C4-2B (cell line): ENCODE measurements at regions not wholly inside any gene's neighbourhood (a gene's known extent, or its start where the extent isn't known, plus 50 kb on each side); places are given as distances from the start of the nearest gene placed in this dataset.

Experiments used
- ZFX ChIP-seq: fragments of 450-650 bp; IDR thresholded peaks from 2 replicates; pipeline ENCODE4 v1.6.1; 2017
- TF ChIP-seq, protein P1 (sequence below): fragments of 450-650 bp; conservative IDR thresholded peaks from 2 replicates; pipeline ENCODE4 v1.5.1; 2017; ENCODE audit warnings: mild to moderate bottlenecking

DNA sequence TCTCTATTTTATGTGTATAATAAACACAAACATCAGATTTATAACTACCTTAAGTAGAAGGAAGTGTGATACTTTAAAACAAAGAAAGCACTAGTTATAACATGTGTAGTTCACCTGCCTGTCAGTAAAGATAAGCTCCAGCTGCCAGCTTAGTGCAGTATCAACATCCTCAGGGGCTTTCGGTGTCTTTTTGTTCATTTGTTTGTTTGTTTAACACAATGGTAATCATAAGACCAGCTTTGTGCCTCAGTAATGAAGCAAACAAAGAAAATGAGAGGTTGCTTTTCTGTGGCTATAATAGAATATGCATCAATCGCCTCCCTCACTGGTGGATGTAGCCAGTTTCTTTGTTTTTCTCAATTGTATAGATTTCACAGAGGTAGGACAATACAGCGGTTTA, 1499.0 kb upstream of the TMEFF2 start:
- TF ChIP-seq, protein P1, sequence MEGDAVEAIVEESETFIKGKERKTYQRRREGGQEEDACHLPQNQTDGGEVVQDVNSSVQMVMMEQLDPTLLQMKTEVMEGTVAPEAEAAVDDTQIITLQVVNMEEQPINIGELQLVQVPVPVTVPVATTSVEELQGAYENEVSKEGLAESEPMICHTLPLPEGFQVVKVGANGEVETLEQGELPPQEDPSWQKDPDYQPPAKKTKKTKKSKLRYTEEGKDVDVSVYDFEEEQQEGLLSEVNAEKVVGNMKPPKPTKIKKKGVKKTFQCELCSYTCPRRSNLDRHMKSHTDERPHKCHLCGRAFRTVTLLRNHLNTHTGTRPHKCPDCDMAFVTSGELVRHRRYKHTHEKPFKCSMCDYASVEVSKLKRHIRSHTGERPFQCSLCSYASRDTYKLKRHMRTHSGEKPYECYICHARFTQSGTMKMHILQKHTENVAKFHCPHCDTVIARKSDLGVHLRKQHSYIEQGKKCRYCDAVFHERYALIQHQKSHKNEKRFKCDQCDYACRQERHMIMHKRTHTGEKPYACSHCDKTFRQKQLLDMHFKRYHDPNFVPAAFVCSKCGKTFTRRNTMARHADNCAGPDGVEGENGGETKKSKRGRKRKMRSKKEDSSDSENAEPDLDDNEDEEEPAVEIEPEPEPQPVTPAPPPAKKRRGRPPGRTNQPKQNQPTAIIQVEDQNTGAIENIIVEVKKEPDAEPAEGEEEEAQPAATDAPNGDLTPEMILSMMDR: no peak
- TF ChIP-seq ZFX: no peak
